ENCODE measurements at regions not wholly inside any gene's neighbourhood (a gene's known extent, or its start where the extent isn't known, plus 50 kb on each side); places are given as distances from the start of the nearest gene placed in this dataset.

- DNase-seq: no peak
Observed at GRCh38 chr10:4132216-4132556, 347.2 kb upstream of the KLF6 start.

DNA sequence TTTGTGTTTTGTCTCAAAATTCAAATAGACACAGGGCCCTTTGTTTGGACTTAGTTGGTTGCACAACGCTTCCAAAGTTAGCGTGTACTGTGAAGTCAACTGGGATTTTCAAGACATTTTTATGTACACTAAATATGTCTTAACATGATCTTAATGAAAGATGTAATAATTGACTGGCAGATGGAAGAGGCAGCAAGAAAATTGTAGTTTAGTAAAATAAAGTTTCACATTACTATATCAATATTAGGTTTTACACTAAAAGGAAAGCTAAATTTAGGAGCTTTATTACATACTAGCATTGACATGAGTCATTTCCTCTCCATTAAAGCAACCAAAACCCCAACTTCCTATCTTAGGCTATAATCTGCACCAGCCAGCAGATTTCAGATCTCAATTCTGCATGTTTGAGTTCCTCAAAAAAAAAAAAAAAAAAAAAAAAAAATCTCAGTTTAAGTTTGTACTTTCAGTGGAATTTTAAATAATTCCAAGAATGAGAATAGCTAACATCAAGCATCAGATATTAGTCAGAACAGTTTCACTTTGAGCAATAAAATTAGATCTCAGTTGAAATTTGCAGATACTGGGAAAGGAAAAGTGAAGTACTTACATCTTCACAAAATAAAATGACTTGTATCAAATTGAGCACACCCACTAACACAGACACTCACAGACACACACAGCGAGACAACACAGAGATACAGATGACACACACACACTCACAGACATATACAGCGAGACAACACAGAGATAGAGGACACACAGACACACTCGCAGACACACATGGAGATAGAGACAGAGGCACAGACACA is 346.6 kb upstream of the KLF6 start:
- peak; percentile 96 for DNase-seq

DNA sequence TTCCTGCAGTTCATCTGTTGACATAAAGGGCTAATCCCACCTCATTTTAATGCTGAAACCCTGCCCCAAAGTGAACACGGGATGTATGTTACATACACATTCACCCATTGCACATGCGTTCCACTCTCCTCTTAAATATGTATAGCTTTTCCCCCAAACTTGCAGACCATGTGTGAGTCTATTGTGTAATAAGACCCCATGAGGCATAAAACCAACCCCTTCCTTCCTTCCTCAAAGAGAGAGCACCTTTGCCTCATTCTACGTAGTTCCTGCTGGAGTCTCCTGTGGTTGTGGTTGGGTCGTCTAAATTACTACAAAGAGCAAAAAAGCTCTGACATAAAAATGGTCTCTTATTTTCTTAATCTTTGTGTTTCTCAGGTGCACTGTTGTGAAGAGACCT is 345.7 kb upstream of the KLF6 start:
- DNase-seq: no peak

DNA sequence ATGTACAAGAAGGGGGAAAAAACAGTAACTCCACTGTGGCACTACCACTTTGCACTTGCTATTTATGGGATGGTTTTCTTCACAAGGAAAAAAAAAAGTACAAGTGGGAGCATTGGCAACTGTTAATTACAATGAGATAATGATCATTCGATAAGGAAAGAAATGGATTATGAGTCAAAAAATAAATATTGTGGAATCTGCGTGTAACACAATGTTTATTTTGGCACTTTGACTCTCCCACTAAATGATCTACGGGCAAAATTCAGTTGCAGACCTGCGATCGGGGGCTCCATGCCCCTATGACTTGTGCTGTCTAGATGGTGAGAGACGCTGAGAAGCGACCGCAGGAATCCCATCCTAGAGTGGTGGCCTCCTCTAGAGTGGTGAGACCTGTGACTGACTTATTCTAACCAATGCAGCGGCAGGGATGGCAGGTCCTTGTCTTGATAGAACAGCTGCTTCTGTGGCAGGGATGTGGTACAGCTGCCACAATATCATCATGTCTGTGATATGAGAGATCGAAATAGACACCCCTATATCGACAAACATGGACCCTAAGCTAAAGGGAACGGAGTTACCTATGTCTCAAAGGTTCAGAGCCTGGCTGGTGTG is 345.0 kb upstream of the KLF6 start:
- no peak for DNase-seq

GRCh38 chr10:4127518-4128315 is 342.7 kb upstream of the KLF6 start:
- no peak for DNase-seq

DNA sequence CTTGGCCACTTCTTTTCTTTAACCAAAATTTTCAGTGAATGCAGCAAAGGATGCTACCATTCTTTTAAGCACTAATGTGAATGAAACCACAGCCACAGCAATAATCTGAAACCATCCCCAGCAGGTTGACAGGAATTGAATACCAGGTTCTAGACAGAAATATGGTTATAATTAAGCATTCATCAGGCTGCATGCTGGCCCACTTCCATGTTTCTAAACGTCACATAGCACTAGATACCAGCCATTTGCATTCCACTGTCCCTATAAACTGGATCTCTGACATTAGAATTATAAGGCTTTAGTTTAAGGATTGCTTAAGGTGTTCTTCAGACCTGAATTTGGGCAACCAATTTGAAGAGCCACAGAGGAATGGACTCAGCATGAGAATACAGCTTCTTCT is 340.8 kb upstream of the KLF6 start:
- DNase-seq: peak; percentile 55

- no peak for DNase-seq
Observed at GRCh38 chr10:4121502-4122380, 336.7 kb upstream of the KLF6 start.

DNA sequence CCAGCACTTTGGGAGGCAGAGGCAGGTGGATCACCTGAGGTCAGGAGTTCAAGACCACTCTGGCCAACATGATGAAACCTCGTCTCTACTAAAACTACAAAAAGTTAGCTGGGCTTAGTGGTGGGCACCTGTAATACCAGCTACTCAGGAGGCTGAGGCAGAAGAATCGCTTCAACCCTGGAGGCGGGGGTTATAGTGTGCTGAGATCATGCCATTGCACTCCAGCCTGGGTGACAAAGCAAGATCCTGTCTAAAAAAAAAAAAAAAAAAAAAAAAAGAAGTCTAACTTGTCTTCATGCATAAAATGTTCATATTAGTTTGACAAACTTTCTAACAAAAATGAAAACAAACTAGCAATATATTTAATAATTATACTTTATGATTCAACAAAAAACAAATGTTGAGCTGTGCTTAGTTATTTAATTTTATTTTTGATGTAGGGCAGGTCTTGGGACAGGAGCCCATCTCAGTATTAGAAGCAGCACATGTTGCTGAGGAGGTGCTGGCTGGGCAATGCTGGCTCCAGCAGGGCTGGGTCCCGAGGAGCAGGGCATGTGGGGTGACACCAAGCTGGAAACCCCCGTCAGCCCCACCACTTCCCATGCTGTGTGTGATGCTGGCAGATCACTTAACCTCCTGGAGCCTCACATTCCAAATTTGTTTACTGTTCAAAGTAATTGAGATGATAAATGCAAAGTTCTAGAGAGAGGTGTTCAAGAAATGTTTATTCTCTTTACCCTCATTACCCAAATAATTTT is 335.3 kb upstream of the KLF6 start:
- DNase-seq: no peak

DNA sequence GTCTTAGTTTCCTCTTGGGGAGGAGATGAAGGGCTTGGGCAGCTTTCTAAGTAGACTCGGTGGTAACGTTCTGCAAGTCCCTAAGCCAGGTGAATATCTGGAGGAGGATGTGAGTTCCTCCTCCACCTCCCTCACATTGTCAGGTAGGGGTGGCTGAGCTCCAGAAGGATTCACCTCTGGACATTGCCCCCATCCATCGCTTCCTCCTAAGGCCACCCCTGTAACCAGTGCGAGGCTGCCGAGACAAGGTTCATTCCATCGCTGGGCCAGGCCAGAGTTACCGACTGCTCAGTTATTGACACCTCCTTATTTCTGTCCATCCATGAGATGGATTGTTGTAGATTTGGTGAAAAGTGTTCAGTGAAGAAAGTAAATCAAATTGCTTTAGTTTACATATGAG is 334.1 kb upstream of the KLF6 start:
- DNase-seq: no peak

GRCh38 chr10:4117604-4118003 is 332.6 kb upstream of the KLF6 start:
- no peak for DNase-seq

DNA sequence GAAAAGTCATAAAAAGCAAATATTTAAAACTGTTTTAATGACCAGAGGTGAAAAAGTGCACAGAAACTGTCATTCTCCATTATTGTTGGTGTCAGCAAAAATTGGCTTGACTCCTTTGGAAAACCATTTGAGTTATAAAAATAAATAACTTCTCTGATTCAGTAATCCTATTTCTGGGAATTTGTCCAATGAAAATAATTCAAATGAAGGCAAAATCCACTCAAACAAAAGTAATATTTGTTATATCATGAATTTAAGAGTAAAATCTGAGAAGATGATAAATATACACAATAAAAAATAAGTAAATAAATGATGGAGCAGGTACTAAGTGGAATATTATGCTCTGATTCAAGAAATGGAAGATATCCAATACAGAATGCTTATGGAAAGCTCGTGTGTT is 326.6 kb upstream of the KLF6 start:
- DNase-seq: peak; percentile 45

DNA sequence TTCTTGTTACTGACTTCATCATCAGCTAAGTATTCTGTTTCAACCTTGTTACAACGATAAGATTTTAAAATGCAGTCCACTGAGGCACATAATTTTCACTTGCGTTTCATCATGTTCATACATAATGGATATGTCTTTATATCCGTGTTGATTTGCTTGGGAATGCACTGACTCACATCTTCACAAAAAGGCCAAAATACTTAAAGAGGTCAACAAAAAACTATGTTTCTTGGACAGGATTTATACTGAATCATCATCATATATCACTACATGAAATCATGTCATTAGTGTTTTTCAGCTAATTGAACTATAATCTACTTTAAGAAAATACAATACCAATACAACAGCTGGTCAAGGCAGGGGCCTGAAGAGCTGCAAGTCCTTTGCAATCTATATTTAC is 324.5 kb upstream of the KLF6 start:
- DNase-seq: peak; percentile 76

GRCh38 chr10:4108693-4109092 is 323.7 kb upstream of the KLF6 start:
- no peak for DNase-seq

GRCh38 chr10:4107285-4107851 is 322.4 kb upstream of the KLF6 start:
- no peak for DNase-seq

DNA sequence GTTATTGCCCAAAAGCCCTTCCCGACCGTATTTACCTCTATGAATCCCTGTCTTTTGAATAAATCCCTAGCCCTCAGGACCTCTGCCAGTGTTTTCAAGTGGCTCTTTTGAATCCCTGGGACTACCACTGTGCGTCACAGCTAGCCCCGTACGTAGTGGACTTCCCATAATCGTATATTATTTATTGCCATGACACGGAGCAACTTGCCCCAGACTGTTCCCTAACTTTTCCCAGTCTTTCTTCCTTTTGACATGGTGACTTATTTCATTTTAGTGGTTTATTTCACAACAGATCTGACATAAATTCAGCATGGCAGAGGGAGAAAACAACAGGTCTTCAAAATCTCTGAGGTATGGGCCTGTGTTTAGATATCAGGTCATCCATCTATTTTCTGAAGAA is 318.6 kb upstream of the KLF6 start:
- peak; percentile 13 for DNase-seq

GRCh38 chr10:4102802-4103344 is 317.9 kb upstream of the KLF6 start:
- no peak for DNase-seq

GRCh38 chr10:4101918-4102654 is 317.1 kb upstream of the KLF6 start:
- no peak for DNase-seq

DNA sequence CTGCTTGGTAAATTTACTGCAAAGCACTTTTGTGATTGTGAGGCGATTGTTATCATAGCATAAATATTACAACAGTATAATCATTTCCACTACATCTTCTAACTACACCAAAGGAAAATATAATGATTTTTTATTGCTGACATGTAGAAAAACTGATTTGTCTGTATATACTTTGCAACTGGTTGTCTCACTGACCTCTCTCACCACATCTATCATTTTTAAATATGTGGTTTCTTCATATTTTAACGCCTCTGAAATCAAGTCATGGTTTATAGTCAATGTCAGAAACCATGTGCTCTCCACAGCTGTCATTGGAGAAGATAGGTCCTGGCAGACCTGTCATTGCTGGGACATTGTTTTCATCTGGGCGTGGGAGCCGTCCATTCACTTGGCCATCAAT is 315.4 kb upstream of the KLF6 start:
- DNase-seq: no peak

- peak; percentile 17 for DNase-seq
Observed at GRCh38 chr10:4099202-4099601, 314.2 kb upstream of the KLF6 start.

DNA sequence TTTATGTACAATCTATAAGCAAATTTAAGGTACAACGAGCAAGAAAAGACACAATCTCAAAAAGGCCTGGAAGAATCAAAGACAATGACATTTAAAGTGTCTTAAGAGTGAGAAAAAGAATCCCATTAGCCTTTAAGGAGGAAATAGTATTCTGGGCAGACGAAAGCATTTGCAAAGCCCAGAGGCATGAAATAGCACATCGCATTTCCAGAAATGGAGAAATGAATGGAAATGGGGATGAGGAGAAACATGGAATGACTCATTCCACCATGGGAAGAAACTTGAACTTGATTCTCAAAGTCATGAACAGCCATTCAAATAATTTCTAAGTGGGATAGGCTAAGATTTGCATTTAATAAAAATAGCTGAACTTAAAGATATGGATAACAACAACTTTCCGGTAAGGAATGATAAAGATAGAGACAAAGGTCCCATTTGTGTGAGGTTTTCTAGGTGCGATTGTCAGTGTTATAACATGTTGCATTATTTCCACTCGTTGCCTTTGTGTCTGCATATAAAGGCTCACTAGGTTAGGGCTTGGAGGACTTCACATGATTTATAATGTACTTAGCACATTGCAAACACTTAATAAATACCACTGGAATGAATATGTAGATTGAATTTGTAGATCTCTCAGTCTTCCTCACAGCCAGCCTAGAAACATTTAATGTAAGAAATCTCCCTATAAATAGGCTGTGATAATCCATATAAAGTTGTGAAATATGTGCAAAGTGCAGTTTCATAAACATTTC is 310.3 kb upstream of the KLF6 start:
- no peak for DNase-seq

Measured in fibroblast of skin of right quadriceps (primary cell).